ENCODE measurements at regions not wholly inside any gene's neighbourhood (a gene's known extent, or its start where the extent isn't known, plus 50 kb on each side); places are given as distances from the start of the nearest gene placed in this dataset.

DNA sequence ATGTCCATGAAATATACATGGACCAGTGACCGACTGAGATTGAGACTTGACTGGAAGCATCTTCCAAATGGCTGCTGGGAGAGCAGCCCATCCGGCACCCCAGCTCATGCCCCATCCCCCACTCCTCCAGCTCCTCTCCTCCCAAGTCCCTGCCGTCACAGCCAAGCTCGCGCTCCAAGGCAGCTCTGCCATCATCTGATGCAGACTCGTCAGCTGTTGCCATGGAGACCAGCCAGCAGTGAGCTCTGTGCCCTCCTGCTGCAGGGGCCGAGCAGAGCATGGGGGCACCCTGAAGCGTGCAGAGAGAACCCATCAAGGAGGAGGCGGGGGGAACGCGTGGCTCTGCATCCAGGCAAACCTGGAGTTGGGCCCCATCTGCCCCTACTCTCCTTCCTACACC, 74.5 kb upstream of the TNRC6C start:
- DNase-seq, result peak; percentile 13

DNA sequence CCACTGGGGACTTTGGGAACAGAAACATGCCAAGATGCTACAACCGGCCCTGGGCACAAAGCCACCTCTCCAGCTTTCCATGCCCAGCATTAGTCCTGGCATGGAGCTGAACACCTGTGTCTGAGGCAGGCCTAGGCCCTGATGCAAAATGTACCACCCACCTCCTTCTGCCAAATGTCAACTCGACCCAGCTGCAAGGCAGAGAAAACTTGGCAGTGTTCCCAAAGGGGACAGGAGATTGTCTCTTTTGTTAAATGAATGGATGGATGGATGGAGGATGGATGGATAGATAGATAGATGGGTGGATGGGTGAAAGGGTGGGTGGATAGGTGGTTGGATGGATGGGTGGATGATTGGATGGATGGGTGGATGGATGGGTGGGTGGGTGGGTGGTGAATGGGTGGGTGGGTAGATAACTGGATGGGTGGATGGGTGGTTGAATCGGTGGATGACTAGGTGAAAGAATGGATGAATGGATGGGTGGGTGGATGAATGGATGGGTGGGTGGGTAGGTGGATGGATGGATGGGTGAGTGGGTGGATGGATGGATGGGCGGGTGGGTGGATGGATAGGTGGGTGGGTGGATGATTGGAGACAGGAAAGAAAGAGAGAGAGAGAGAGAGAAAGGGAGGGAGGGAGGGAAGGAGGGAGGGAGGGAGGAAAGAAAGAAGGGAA, 73.4 kb upstream of the TNRC6C start:
- no peak for DNase-seq

- DNase-seq, result no peak
Observed at GRCh38 chr17:77885678-77886386, 72.7 kb upstream of the TNRC6C start.

GRCh38 chr17:77886387-77886728, 72.1 kb upstream of the TNRC6C start:
- no peak for DNase-seq

DNA sequence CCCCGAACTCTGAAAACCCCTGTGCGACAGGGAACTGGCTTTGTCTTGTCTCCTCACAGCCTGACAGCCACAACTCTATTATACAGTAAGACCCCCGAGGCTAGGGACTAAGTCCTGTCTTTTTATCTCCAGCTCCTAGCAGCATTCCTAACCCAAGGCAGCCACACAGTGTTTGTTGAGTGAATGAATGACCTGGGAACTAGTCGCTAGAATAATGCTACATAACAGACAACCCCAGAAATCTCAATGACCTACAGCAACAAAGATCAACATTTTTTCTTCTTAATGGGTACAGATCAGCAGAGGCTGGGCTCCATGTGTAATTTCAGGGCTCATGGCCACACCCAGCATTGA, 71.4 kb upstream of the TNRC6C start:
- DNase-seq, result no peak

DNA sequence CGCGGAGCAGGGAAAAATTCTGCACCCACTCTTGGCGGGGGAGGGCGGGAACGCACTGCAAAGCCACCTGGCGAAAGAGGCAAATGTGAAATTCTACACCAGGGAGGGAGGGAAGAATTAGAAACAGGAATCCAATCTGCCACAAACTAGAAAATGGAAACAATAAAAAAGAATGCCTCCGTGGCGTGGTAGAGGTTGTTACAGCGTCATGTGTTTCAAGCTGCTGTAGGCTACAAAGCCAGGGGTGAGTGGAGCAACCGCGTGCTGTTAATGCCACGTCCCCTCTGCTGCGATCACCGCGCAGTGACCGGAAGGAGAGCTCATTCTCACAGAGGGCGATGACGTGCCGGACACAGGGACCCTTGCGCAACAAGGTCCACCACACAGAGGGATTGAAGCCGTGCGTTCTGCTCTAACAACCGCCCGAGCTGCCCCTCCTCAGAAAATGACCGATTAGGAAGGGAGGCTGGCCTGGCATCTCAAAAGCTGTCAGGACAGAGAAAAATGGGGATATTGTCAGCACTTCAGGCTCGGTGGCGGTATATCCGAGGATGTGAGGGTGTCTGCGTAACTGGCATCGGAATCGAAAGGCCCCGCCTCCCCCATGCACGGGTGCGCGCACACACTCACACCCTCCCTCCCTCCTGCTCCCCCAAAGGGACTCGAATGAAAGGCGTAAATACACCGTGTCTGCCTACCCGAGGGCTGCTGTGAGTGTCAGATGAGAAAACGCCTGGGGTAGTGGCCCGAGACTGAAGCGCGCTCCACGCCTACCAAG, 70.8 kb upstream of the TNRC6C start:
- DNase-seq, result no peak

DNA sequence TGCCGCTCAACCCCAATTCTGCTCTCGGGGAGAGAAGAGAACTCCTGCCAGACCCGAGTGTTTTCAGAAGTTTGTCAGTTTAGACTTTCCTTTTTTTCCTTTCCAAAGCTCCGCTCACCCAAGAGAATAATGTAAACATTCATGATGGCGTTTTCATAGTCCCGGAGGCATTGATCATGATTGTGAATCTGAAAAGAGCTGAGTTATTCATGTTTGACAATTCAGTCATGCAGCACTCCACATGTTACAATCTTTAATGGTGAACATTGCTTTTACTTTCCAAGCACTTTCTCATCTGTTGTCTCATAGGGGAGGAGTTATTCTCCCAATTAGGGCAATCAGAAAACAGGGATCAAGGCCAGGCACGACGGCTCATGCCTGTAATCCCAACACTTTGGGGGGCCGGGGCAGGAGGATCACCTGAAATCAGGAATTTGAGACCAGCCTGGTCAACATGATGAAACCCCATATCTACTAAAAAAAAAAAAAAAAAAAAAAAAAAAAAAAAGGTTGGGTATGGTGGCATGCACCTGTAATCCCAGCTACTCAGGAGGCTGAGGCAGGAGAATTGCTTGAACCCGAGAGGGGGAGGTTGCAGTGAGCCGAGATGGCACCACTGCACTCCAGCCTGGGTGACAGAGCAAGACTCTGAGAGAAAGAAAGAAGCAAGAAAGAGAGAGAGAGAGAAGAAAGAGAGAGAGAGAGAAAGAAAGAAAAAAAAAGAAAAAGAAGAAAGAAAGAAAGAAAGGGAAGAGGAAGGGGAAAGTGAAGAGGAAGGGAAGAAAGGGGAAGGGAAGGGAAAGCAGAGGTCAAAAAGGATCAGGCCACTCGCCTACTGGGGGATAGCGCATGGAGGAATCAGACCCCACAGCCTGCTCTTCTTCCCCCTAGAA, 70.0 kb upstream of the TNRC6C start:
- no peak for DNase-seq

GRCh38 chr17:77889135-77889505, 69.4 kb upstream of the TNRC6C start:
- no peak for DNase-seq

DNA sequence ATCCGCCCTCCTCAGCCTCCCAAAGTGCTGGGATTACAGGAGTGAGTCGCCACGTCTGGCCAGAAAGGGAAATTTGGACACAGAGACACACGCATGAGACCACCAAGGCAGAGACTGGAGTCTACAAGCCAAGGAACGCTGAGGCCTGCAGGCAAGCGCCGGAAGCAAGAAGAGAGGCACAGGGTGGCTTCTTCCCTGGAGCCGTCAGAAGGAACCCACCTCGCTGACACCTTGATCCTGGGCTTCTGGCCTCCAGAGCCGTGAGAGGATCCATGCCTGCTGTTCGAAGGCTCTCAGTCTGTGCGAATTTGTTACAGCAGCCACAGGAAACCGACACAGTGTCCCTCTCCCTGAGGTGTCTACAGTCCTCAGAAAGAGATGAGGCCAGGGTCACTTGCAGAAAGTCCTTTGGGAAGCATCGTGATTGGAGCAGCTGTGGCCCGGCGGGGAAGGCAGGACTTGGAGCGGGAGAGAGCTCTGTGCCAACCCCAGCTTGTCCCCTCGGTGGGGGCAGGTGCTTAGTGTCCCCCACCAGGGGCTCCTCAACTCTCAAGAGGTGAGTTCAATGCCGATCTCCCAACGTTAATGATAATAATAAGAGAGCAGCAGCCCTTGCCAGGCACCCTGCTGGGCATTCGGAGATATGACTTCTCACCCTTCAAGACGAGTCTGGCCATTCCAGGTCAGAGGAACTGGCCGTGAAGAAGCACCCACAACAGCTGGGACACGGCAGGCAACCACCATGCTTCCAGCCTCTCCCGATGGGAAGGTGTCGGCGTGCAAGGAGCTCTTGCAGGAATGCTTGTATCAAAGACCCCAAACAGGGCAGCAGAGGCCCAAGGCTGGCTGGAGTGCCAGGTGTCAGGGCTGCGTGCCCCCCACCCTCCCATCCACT, 68.4 kb upstream of the TNRC6C start:
- DNase-seq, result no peak

DNA sequence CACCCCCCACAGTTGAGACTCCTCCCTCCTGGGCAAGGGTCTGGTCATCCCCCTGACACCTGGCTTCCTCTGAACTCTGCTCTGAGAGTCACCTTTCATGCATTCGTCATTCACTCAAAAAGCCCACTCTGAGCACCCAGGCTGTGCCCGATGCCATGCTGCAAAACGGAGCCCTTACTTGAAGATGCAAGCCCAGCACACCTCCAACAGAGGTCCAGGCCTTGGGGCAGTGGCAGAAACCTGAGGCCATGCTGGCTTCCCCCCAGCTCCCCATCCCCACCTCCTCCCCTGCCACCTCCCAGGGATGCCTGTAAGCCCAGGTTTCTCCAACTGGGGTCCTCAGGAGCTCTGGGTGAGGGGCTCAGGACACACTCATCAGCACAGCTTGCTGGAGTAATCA, 67.7 kb upstream of the TNRC6C start:
- DNase-seq, result no peak

- DNase-seq, result no peak
Observed at GRCh38 chr17:77891602-77892001, 66.9 kb upstream of the TNRC6C start.

GRCh38 chr17:77892031-77892430, 66.5 kb upstream of the TNRC6C start:
- no peak for DNase-seq

GRCh38 chr17:77892469-77893143, 65.9 kb upstream of the TNRC6C start:
- DNase-seq, result no peak

DNA sequence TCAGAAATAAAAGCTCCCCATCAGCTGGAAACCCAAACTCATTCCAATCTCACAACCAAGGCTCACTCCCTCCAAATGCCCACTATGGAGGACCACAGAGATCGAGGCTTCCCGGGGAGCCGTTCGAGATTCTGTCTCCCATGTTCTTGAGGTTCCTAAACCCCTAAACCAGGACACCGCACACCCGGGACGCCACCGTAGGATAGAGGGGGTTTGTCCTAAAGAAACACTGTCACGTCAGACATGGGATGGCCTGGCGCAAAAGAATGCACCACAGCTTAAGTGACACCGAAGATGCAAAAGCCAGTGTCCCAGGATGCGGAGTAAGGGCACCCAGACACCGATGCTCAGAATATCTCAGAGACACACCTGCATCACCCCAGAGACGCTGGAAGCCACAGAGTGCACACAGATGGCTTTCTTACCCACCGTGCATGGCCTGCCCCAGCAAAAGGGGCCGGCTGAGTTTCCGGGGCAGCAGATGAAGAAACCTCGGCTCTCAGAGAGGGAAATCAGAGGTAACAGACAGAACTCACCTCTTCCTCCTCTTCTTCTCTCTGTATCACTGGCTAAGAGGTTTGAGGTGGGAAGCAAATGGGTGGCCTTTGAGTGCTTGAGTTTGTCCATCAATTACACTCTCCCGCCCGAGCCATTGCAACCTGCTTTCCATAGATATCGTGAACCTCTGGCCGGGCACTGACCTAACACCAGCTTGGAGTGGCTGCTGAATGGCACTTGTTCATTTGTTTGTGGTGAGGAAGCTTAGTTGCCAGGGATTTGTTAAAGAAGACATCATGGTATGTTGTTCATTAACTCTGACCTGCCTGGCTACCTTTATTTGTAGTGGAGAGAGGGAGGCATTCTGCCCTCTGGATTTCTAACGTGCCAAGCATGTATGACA, 65.1 kb upstream of the TNRC6C start:
- DNase-seq, result no peak

DNA sequence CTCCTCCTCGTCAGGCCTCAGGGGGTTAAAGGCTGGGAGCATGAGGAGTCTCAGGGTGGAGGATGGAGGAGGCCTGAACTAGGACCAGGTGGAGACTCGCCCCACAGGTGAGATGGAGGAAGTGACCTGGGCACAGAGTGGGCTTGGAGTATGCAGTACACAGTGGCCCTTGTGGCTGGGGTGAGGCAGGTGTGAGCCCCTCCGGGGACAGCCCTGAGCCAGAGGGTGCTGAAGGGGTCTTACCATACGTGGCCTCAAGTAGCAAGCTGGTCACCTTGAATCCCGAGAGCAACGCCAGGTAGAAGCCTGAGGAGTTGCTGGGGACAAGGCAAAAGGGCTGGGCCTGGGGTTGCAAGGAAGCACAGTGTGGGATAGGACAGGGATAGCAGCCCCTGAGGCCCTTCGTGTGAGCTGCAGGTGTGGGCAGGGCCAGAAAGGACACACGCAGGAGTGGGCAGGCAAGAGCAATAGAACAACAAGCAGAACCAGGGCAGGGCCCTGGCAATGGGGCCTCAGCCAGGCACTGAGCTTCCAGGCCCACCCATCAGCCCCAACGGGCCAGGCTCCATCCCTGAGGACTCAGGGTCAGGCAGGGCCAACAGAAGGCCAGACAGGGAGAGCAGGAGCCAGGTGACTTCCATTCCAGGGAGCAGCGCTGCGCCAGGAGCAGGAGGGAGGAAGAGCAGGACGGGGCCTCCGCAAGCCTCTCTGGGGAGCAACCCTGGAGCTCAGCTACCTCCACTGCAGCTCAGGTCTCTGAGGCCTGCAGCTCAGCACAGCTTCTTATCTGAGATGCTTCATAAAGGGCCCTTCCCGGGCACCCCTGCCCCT, 64.2 kb upstream of the TNRC6C start:
- DNase-seq, result no peak

GRCh38 chr17:77897741-77898301, 60.7 kb upstream of the TNRC6C start:
- no peak for DNase-seq

GRCh38 chr17:77898521-77899434, 59.7 kb upstream of the TNRC6C start:
- DNase-seq, result no peak

DNA sequence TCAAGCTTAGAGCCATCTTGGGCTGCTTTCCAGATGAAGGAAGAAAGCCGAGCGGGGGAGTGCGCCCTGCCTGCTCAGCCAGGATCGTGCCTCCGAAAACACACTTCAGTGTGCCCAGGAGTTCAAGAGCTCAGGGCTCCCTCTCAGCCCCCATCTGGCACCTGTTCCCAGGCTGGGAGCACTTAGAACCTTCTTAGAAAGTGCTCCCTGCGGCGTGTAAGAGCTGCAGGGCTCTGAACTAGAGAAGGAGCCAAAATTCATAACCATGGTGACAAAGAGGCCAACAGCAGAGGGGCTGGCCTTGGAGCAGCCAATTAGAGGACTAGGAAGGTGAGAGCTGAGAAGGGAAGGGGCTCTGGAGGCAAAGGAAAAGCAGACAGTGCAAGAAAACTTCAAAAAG, 59.0 kb upstream of the TNRC6C start:
- DNase-seq, result peak; percentile 40
